ENCODE measurements at regions not wholly inside any gene's neighbourhood (a gene's known extent, or its start where the extent isn't known, plus 50 kb on each side); places are given as distances from the start of the nearest gene placed in this dataset.

DNA sequence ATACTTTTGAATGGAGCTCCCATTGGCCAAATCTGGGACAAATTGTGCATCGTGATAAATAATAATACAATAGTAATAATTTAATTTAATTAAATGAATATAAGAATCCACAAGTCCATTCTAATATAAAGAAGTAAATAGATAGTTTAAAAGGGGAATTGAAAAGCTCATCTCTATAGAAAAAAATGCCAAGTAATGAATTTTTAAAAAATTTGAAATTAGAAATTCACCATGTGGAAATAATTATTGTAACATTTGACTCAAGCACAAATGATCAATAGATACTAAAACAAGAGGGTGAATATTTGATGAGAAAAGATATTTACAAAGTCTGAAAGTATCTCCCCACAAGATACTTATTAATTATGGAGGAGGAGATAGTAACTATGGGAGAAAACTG, 467.4 kb downstream of the CETN3 start:
- ChIA-PET POLR2A (ENCODE audit: partially characterized antibody) (no interaction called here), CTCF (ENCODE audit: partially characterized antibody) (no interaction called here)
- no peak overlapping the region for H3K4me2 ChIP-seq (ENCODE audit: insufficient read depth in 1 of 2, low read depth in 2 of 2, low read length in 2 of 2)
- no peak overlapping the region for H3K4ac ChIP-seq (replicated peaks; ENCODE audit: insufficient read length, low read depth, low read length)
- no peak overlapping the region for H2BK20ac ChIP-seq (ENCODE audit: low read length)
- H3K23me2 ChIP-seq (ENCODE audit: low read depth, low read length) = no peaks in the 10 kb centered on the region; the same call in 1 of the 2 replicates
- no peak overlapping the region for H4K8ac ChIP-seq (ENCODE audit: extremely low read depth, insufficient read depth, low read length)
- H3K14ac ChIP-seq (ENCODE audit: insufficient read length) = no peak overlapping the region
- H2BK15ac ChIP-seq (ENCODE audit: low read length) = no peak overlapping the region
- no peak overlapping the region for H2BK120ac ChIP-seq (replicated peaks; ENCODE audit: low read depth, low read length)
- H3K9ac ChIP-seq (replicated peaks in 1 of 4; ENCODE audit: extremely low read depth in 1 of 4, low read depth in 3 of 4, low read length in 3 of 4) = no peak overlapping the region
- DNase-seq (ENCODE audit: low read depth in 1 of 2, low spot score in 2 of 2) (no peak), FAIRE-seq (no peak)
- no peaks in the 10 kb centered on the region for H3K36me3 ChIP-seq (ENCODE audit: control insufficient read depth in 2 of 4, insufficient read depth in 4 of 4, low read length in 3 of 4)
- no peaks in the 10 kb centered on the region for H3K79me2 ChIP-seq (ENCODE audit: control insufficient read depth in 1 of 2, insufficient read depth in 2 of 2, low read length in 2 of 2)
- no peak overlapping the region for H3K23ac ChIP-seq (ENCODE audit: insufficient read length)
- H3K9me3 ChIP-seq (ENCODE audit: insufficient read depth in 2 of 2, low read depth in 1 of 2, low read length in 1 of 2) = no peaks in the 10 kb centered on the region
- no peak overlapping the region for H2BK5ac ChIP-seq (ENCODE audit: low read depth, low read length)
- H3K4me3 ChIP-seq (ENCODE audit: extremely low read depth in 1 of 4, insufficient read depth in 2 of 4, low read depth in 3 of 4, low read length in 4 of 4) = no peak overlapping the region
- no peak overlapping the region for H2AK5ac ChIP-seq (ENCODE audit: low read depth, low read length)
- no peaks in the 10 kb centered on the region for H4K20me1 ChIP-seq (replicated peaks in 1 of 2; ENCODE audit: control insufficient read depth in 1 of 2, insufficient read depth in 2 of 2, low read length in 2 of 2)
- H3K4me1 ChIP-seq (replicated peaks in 1 of 4; ENCODE audit: control insufficient read depth in 3 of 4, insufficient read depth in 4 of 4, low read length in 3 of 4) = no peaks in the 10 kb centered on the region
- H3K18ac ChIP-seq (ENCODE audit: extremely low read depth, low read length) = no peak overlapping the region
- H4K5ac ChIP-seq (ENCODE audit: insufficient read length, low read depth, low read length) = no peak overlapping the region
- H3K27ac ChIP-seq (ENCODE audit: low read depth, low read length) = no peak overlapping the region
- 88% methylated on average over 1 of the region's 1 CpG; no CpG with 5 or more reads in 1 of the 2 experiments for WGBS, 2 experiments (ENCODE audit: extremely low coverage in 1 of 2, insufficient coverage in 1 of 2, insufficient read length in 1 of 2, insufficient replicate concordance in 2 of 2, low coverage in 1 of 2, low lambda C conversion rate in 2 of 2, missing lambda C conversion rate in 1 of 2)
- no peak overlapping the region for H3K56ac ChIP-seq (replicated peaks; ENCODE audit: insufficient read length, low read depth, low read length)
- no peaks in the 10 kb centered on the region for H3K79me1 ChIP-seq (ENCODE audit: low read depth, low read length)
- no peak overlapping the region for H4K91ac ChIP-seq (replicated peaks; ENCODE audit: insufficient read length, low read length)
- no peak overlapping the region for H2AFZ ChIP-seq (ENCODE audit: low read length)
- no peaks in the 10 kb centered on the region for H3K27me3 ChIP-seq (replicated peaks in 1 of 4; ENCODE audit: control insufficient read depth in 3 of 4, extremely low read depth in 1 of 4, insufficient read depth in 3 of 4, low read length in 3 of 4)
- H2BK12ac ChIP-seq (ENCODE audit: low read depth, low read length) = no peak overlapping the region
- TF ChIP-seq RBBP5 (IDR thresholded peaks at IDR 0.05; ENCODE audit: borderline replicate concordance, low read depth, low read length) = no peak
- no peak for TF ChIP-seq SP2 (IDR thresholded peaks at IDR 0.05; ENCODE audit: low read length)
- no peak for TF ChIP-seq SUZ12 (IDR thresholded peaks at IDR 0.05; ENCODE audit: low read length)
- TF ChIP-seq KDM1A (IDR thresholded peaks at IDR 0.05; ENCODE audit: borderline replicate concordance, low read length) = no peak
- no peak for TF ChIP-seq ASH2L (IDR thresholded peaks at IDR 0.05; ENCODE audit: low read length)
- TF ChIP-seq, protein P1, sequence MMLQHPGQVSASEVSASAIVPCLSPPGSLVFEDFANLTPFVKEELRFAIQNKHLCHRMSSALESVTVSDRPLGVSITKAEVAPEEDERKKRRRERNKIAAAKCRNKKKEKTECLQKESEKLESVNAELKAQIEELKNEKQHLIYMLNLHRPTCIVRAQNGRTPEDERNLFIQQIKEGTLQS (IDR thresholded peaks at IDR 0.05; ENCODE audit: insufficient read depth, low read depth, low read length) = no peak
- TF ChIP-seq RXRA (IDR thresholded peaks at IDR 0.05; ENCODE audit: insufficient read depth, low read depth, low read length) = no peak
- TF ChIP-seq TCF12 (IDR thresholded peaks at IDR 0.05; ENCODE audit: low read depth, low read length) = no peak
- TF ChIP-seq CBX5 (IDR thresholded peaks at IDR 0.05; ENCODE audit: low read depth, low read length) = no peak
- TF ChIP-seq TBP (IDR thresholded peaks at IDR 0.05; ENCODE audit: low read depth, low read length) = no peak
- TF ChIP-seq RNF2 (IDR thresholded peaks at IDR 0.05; ENCODE audit: borderline replicate concordance, low read depth, low read length, missing control alignments, poor library complexity, severe bottlenecking) = no peak
- no peak for TF ChIP-seq CHD1 (IDR thresholded peaks at IDR 0.05; ENCODE audit: low read depth, low read length)
- TF ChIP-seq GTF2F1 (IDR thresholded peaks at IDR 0.05; ENCODE audit: borderline replicate concordance, low read depth, low read length) = no peak
- no peak for TF ChIP-seq TAF1 (IDR thresholded peaks at IDR 0.05; ENCODE audit: low read depth, low read length)
- TF ChIP-seq CEBPB (IDR thresholded peaks at IDR 0.05; ENCODE audit: low read depth, low read length) = no peak
- no peak for TF ChIP-seq RFX5 (IDR thresholded peaks at IDR 0.05; ENCODE audit: borderline replicate concordance, low read depth, low read length)
